Erythroblast (primary cell): ENCODE measurements at regions not wholly inside any gene's neighbourhood (a gene's known extent, or its start where the extent isn't known, plus 50 kb on each side); places are given as distances from the start of the nearest gene placed in this dataset.

Experiments used
- GATA1 ChIP-seq: IDR thresholded peaks from 2 replicates; pipeline ENCODE4 v1.6.1; 2011; ENCODE audit warnings: low read depth, mild to moderate bottlenecking, control low read depth, low read length, moderate library complexity
- POLR2A ChIP-seq: IDR thresholded peaks from 2 replicates; pipeline ENCODE4 v1.6.1; 2011; ENCODE audit warnings: mild to moderate bottlenecking, low read length

- TF ChIP-seq GATA1 (no peak), POLR2A (no peak)
Measured at GRCh38 chr12:84502907-84503787, 409.5 kb downstream of the SLC6A15 start.
